ENCODE measurements at regions not wholly inside any gene's neighbourhood (a gene's known extent, or its start where the extent isn't known, plus 50 kb on each side); places are given as distances from the start of the nearest gene placed in this dataset.
"Not testable (repeated sequence)": the region's sequence is repeated elsewhere in the genome, so short reads cannot be mapped to it uniquely, and the experiment has no call there.

DNA sequence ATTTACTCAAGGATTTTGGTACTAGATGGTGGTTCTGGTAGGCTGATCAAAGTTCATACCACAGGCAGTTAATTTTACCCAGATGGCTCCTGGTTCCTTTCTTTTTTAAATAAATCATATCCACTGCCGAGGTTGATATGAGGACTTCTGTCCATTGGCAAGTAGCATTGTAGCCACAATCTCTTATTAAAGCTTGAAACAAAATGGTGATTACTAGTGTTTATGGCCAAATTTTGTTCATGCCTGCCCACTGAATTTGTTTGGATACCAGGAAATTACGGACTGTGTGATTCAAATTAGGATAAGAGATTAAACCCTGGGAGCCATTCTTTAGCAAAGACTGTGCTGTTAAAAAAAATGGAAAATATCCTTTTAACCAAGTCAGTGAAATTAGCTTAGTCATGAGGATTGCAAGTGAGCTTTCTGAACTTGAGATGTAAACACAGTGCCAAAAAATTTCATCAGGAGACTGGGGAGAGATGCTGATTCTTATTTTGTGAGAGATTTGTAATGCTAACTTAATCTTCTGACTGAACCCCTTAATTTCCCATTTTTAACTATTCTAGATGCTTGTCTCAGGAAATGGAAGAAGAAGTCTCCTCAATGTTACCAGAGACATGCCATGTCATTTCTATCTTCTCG lies 893.5 kb upstream of the ADAMTS5 start:
- not testable (repeated sequence) for H3K9me3 Mint-ChIP-seq, H3K4me1 Mint-ChIP-seq, H3K36me3 Mint-ChIP-seq, H3K27me3 Mint-ChIP-seq, H3K27ac Mint-ChIP-seq, H3K4me3 Mint-ChIP-seq

DNA sequence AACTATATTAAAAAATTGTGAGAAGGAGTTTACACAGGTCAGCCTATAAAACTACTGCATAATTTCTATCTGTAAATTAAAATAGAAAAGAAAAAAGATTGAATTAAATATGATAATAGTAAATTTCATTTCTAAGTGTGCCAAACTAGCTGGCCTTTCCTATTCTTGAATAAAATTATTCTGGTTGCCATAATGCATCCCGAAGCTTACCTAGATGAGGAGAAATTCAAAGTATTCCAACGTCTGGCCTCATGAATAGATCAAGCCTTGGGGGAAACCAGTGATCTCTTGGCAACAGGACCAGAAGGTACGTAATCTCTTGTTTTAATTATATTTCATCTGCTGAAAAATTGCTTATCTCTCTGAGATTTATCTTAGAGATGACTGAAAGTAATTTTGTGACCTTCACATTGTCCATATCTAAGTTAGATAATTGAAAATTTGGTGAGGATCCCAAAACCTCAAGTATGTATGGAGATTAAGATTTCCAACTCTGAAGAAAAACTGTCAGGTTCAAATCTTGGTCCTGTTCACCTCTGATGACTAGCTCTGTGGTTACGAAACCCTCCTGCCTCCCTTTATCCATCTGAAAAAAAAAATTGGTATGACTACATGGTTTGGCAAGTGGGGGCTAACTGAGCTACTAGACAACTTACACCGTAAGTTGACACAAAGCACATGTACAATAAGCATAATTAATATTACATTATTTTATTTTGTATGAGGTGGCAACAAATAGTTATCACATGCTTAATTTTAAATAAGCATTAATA lies 891.4 kb upstream of the ADAMTS5 start:
- H3K36me3 Mint-ChIP-seq, H3K4me1 Mint-ChIP-seq, H3K4me3 Mint-ChIP-seq, H3K27ac Mint-ChIP-seq, H3K27me3 Mint-ChIP-seq, H3K9me3 Mint-ChIP-seq: not testable (repeated sequence)

DNA sequence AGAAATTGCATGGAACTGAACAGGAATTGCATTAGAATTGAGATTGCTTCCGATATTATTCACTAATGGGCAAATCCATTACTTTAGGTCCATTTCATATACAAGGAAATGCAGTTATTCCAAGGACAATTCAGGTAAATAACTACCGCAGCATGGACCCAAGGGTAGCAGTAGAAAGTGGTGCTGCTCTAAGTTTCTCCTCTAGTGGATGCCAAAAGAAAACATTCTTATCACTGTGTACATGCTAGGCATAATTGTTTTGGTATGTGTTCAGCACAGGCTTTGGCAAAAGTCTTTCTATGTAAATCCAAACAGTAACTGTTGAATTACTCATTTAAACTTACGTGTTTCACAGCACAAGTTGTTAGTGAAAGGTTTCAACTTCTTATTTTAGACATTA lies 890.1 kb upstream of the ADAMTS5 start:
- H3K27me3 Mint-ChIP-seq, H3K27ac Mint-ChIP-seq, H3K4me3 Mint-ChIP-seq, H3K4me1 Mint-ChIP-seq, H3K36me3 Mint-ChIP-seq, H3K9me3 Mint-ChIP-seq: not testable (repeated sequence)

DNA sequence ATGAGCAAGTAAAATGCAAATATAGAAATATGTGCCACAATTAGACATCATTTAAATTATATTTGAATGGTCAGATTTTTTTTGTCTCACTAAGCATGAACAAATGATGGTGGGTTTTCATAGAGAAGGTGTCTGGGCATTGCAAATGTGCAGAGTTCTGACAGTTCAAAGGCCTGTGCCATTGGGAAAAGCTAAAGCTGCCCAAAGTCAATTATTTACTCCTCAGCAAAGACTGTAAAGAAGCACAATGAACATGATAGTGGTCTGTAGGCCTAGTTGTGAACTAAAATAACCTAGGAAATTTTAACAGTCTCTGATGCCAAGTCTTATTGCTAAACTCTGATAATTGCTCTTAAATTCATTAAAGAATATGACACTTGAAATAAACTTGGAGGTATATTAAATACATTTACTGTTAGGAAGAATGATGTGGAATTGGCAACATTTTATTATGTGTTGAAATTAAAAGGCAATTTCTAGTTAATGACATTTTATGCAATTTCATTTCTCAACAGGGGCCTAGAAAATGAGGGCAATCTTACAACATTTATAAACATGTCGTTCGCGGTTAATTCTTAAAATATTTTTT lies 874.3 kb upstream of the ADAMTS5 start:
- H3K4me1 Mint-ChIP-seq: no peaks in the 10 kb centered on the region
- no peaks in the 10 kb centered on the region for H3K9me3 Mint-ChIP-seq
- no peaks in the 10 kb centered on the region for H3K27me3 Mint-ChIP-seq
- H3K36me3 Mint-ChIP-seq: no peaks in the 10 kb centered on the region
- no peak overlapping the region for H3K4me3 Mint-ChIP-seq
- H3K27ac Mint-ChIP-seq: no peak overlapping the region

DNA sequence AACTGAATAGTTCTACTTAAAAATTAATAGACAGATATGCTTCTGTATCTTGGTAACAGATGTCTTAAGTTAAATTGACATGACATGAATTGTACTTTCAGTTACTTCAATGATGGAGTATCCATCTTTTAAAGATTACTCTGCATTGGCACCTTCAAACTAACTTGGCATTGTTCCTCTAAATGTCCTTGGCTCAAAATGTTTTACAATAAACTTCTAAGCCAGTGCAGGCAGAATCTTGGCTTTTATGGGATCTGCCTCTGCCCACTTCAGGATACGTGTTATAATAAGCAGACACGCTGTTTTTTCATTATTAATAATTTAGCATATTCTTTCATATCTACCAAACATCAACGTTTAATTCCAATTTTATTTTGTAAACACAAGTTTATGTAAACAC lies 873.4 kb upstream of the ADAMTS5 start:
- H3K27ac Mint-ChIP-seq: no peak overlapping the region
- H3K9me3 Mint-ChIP-seq: no peaks in the 10 kb centered on the region
- H3K27me3 Mint-ChIP-seq: no peaks in the 10 kb centered on the region
- no peaks in the 10 kb centered on the region for H3K4me1 Mint-ChIP-seq
- H3K36me3 Mint-ChIP-seq: no peaks in the 10 kb centered on the region
- no peak overlapping the region for H3K4me3 Mint-ChIP-seq

DNA sequence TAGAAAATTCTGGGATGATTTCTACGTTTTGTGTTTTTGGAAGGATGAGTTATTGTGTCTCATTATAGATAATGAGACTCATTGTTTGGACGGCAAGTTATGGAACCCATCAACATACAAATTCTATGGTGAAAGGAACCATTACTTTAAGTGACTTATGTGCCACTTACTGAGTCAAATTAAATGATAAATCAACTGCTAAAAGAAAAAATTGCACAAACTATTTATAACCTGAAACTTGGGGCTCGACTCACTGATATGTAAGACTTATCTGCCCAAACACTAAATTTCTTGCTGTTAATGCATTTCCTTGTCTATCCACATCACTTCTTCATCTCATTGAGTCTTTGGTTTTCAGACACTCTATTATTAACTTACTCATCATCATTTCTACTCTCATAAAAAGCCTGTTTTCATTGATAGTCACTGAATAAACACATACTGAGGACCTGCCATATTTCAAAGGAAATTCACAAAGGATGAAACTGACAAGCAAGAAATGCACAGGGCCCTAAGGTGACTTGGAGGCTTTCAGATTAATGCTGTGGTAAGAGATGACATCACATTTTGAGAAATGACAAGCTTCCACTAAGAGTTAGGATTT lies 872.7 kb upstream of the ADAMTS5 start:
- Mint-ChIP-seq H3K4me3 (no peak overlapping the region), H3K27me3 (no peaks in the 10 kb centered on the region), H3K9me3 (no peaks in the 10 kb centered on the region), H3K36me3 (no peaks in the 10 kb centered on the region), H3K27ac (no peak overlapping the region), H3K4me1 (no peaks in the 10 kb centered on the region)

DNA sequence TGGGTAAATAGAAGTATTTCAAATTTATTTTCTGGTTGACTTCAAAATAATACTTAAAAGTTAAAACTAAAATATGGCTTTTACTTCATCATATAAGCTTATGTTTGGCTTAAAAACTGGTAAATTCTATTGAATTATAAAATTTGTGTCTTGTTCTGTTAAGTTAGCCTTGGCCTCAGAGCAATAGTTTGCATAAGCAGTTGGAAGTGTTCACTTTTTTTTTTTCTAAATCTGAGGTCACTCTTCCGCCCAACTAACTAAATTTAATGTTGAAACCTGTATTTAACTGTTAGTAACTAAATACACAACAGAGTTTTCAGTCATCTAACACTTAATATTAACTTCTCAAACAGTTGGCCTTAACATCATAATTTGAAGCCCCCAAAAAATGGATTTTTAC lies 871.7 kb upstream of the ADAMTS5 start:
- no peak overlapping the region for H3K4me3 Mint-ChIP-seq
- H3K4me1 Mint-ChIP-seq: no peaks in the 10 kb centered on the region
- H3K9me3 Mint-ChIP-seq: no peaks in the 10 kb centered on the region
- H3K27me3 Mint-ChIP-seq: no peaks in the 10 kb centered on the region
- H3K36me3 Mint-ChIP-seq: no peaks in the 10 kb centered on the region
- H3K27ac Mint-ChIP-seq: no peak overlapping the region

DNA sequence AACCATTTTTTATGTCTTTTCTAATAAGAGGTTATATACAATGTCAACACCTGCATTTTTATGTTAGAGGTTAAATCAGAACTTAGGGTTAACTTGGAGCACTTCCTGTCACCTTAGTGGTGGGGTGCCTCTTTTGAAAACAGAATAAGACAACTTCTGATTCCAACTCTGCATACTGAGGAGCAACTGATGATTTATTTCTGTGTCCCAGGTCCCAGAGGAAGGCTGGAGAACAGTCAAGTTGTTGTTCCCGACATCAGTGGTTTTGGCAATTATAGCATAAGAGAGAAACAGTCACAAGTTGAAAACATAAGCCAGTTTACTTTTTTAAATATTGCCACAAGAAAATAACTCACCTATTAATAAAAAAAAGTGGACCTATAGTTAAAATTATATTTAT lies 871.0 kb upstream of the ADAMTS5 start:
- Mint-ChIP-seq H3K27me3 (no peaks in the 10 kb centered on the region), H3K27ac (no peak overlapping the region), H3K36me3 (no peaks in the 10 kb centered on the region), H3K4me3 (no peak overlapping the region), H3K9me3 (no peaks in the 10 kb centered on the region), H3K4me1 (no peaks in the 10 kb centered on the region)

DNA sequence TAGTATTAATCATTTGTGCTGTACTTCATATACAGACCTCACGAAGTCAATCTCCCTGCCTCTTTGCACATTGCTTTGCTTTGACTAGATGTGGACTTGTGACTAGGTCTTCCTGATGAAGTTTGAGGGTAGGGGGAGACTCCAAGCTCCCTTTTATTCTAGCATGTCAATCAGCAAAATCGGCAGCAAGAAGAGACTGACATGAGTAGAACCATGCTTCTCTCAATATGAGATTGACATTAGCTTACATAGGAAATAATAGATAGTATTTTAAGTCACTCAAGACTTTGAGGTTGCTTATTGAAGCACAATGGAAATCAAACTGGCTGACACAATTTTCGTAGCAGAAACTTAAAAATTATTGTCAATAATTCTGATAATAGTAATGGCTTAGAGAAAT lies 866.4 kb upstream of the ADAMTS5 start:
- no peaks in the 10 kb centered on the region for H3K36me3 Mint-ChIP-seq
- H3K27me3 Mint-ChIP-seq: no peaks in the 10 kb centered on the region
- H3K9me3 Mint-ChIP-seq: peaks cover 6% of the 10 kb centered on the region
- H3K4me3 Mint-ChIP-seq: no peak overlapping the region
- no peaks in the 10 kb centered on the region for H3K4me1 Mint-ChIP-seq
- no peak overlapping the region for H3K27ac Mint-ChIP-seq

DNA sequence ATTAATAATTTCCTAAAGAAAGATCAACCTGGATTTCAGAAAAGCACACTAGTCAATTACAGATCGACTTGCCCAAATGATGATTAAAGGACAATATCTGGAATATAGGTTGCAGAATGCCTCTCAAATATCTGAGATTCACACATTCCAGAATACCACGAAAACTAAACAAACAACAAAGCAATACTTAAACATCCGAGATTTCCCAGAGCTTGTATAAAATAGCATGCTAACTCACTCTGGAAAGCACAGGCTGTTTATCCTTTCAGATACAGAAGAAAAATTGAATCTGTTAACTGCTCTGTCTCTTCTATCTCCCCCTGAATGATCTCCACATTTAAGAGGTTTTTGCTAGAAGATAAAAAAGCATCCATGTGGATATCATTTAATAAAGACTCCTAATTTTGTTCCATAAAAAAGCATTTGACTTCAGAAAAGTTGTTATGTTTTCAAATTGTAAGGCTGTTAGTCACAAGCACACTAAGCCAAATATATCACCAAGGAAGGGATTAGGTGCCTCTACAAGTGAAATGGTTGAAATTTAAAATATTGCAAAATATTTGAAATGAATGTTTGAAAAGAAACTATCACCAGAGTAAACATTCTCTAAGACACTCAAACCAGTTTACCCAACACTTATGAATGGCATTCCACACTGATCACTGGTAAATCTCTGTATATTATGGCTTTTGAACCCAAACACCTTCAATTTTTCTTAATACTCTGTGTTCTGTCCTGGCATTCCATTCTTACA lies 865.1 kb upstream of the ADAMTS5 start:
- no peaks in the 10 kb centered on the region for H3K36me3 Mint-ChIP-seq
- no peaks in the 10 kb centered on the region for H3K27me3 Mint-ChIP-seq
- no peak overlapping the region for H3K4me3 Mint-ChIP-seq
- no peak overlapping the region for H3K27ac Mint-ChIP-seq
- peaks cover 8% of the 10 kb centered on the region for H3K9me3 Mint-ChIP-seq
- no peaks in the 10 kb centered on the region for H3K4me1 Mint-ChIP-seq

DNA sequence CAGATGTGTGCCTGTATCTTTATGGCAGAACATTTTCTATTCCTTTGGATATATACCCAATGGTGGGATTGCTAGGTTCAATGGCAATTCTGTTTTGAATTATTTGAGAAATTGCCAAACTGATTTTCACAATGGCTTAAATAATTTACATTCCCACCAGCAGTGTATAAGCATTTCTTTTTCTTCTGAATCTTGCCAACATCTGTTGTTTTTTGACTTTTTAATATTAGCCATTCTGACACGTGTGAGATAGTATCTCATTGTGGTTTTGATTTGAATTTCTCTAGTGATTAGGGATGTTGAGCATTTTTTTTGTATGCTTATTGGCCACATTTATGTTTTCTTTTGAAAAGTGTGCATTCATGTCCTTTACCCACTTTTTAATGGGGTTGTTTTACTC lies 864.3 kb upstream of the ADAMTS5 start:
- peaks cover 8% of the 10 kb centered on the region for H3K9me3 Mint-ChIP-seq
- no peak overlapping the region for H3K27ac Mint-ChIP-seq
- H3K4me3 Mint-ChIP-seq: no peak overlapping the region
- no peaks in the 10 kb centered on the region for H3K27me3 Mint-ChIP-seq
- H3K4me1 Mint-ChIP-seq: no peaks in the 10 kb centered on the region
- H3K36me3 Mint-ChIP-seq: no peaks in the 10 kb centered on the region

DNA sequence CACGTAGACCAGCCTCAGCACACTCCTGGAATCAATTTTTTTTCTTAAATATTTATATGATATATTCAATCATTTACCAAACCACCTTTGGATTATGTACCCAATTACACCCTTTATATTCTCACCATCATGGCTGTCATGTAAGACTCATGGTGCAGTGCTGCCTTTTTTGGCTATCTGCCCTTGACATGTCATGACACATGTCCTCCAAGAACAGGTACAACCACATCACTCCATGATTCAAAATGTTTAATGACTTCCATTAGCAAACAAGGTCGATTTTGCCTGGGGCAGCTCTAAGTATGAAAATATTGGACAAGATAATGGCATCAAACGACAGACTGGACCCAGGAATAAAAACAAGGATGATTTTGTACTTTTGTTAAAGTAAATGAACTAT lies 861.1 kb upstream of the ADAMTS5 start:
- Mint-ChIP-seq H3K9me3 (peaks cover 14% of the 10 kb centered on the region), H3K4me1 (no peaks in the 10 kb centered on the region), H3K4me3 (no peak overlapping the region), H3K27me3 (no peaks in the 10 kb centered on the region), H3K36me3 (no peaks in the 10 kb centered on the region), H3K27ac (no peak overlapping the region)

DNA sequence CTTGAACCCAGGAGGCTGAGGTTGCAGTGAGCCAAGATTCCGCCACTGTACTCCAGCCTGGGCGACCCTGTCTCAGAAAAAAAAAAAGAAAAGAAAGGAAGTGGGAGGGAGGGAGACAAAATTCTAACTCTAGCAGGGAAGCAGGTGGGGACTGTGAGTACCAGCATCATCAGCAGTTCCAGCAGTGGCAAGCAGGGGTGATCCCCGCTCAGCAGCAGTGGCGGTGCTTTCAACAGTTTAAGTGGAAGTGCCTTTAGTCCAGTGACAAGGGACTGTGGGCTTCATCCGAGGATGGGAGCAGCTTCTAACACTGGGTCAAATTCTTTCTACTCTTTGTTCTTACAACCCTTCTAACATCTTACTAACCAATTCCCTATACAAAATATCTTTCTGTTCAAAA lies 858.1 kb upstream of the ADAMTS5 start:
- Mint-ChIP-seq H3K36me3 (no peaks in the 10 kb centered on the region), H3K4me1 (no peaks in the 10 kb centered on the region), H3K27ac (no peak overlapping the region), H3K4me3 (no peak overlapping the region), H3K27me3 (no peaks in the 10 kb centered on the region), H3K9me3 (peaks cover 10% of the 10 kb centered on the region)

DNA sequence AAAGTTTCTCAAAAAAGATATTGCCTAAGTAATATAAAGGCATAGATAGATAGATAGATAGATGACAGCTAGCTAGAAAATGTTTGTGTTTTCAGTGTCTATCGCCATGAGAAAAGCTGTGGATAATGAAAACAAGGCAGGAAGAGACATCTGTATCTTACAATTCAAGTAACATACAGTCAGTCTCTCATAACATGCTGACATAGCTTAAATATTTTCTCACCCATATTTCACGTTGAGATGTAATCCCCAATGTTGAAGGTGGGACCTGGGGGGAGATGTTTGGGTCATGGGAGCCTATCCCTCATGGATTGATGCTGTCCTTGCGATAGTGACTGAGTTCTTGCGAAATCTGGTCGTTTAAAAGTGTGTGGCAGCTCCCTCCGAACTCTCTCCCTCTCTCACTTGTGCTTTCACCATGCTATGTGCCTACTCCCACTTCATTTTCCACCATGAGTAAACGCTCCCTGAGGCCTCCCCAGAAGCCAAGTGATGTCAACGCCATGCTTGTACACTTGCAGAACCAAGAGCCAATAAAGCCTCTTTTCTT lies 856.8 kb upstream of the ADAMTS5 start:
- Mint-ChIP-seq H3K4me3 (no peak overlapping the region), H3K9me3 (peaks cover 10% of the 10 kb centered on the region), H3K27me3 (no peaks in the 10 kb centered on the region), H3K4me1 (no peaks in the 10 kb centered on the region), H3K27ac (no peak overlapping the region), H3K36me3 (no peaks in the 10 kb centered on the region)

DNA sequence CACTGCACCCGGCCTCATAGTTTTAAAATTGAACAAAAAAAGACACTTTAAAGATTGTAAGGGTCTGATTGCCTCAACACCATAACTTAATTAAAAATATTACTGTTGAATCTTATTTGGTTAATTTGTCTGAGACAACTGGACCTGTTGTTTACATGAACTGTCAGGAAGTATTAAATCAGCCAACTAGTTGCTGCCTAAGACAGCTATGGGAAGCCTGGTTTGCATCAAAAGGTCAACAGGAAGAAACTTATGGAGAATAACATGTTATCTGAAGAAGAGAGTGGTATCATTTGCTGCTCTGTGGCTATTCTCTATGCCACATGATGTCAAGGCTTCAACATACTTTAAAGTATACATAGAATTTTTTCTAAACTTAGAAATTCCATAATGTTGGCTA lies 853.5 kb upstream of the ADAMTS5 start:
- Mint-ChIP-seq H3K9me3 (no peaks in the 10 kb centered on the region), H3K27ac (no peak overlapping the region), H3K27me3 (no peaks in the 10 kb centered on the region), H3K36me3 (no peaks in the 10 kb centered on the region), H3K4me3 (no peak overlapping the region), H3K4me1 (no peaks in the 10 kb centered on the region)

All from activated naive CD4-positive, alpha-beta T cell treated with anti-CD3 and anti-CD28 coated beads, Interleukin-2, amount 50 U/mL, for 24 hours (primary cell).